A549 (cell line): ENCODE measurements at regions not wholly inside any gene's neighbourhood (a gene's known extent, or its start where the extent isn't known, plus 50 kb on each side); places are given as distances from the start of the nearest gene placed in this dataset.
"Not testable (repeated sequence)": the region's sequence is repeated elsewhere in the genome, so short reads cannot be mapped to it uniquely, and the experiment has no call there.

Experiments used
- ATAC-seq, 2 experiments: fragments of 200-7000 bp in 1 of 2; fragments of >200 bp in 1 of 2; cut with Nextera tagmentation in 1 of 2; cut with Tn5 transposase in 1 of 2; 3 replicates each; pipeline versions ENCODE4 v1.8.0 to v1.9.1; 2018 to 2020; ENCODE audit warnings: mild to moderate bottlenecking in 1 of 2, moderate library complexity in 1 of 2
- CTCF ChIA-PET: fragments of 300-600 bp; sonication (Branson Sonifier 250); formaldehyde crosslinking; extraction: SDS; loops from one replicate; lab custom pipeline; 2021; ENCODE audit warnings: antibody characterized with exemption, inconsistent platforms; lab: Yijun Ruan, JAX
- POLR2A ChIA-PET: fragments of 350-600 bp; formaldehyde crosslinking; extraction: SDS; loops from one replicate; lab custom pipeline; 2021; ENCODE audit warnings: antibody characterized with exemption, inconsistent platforms; lab: Yijun Ruan, JAX
- DNase-seq, 2 experiments: peaks; one replicate each; pipeline versions ENCODE4 v3.0.0 to v3.0.0-alpha.2; 2011 to 2016; ENCODE audit warnings: low read depth in 1 of 2, low spot score in 1 of 2
- FAIRE-seq: peaks from 2 replicates; lab custom pipeline; 2011; peaks lifted over from hg19 to GRCh38; lab: Jason Lieb, UNC
- H3K27ac ChIP-seq, 2 experiments: fragments of >200 bp; sonication (Bioruptor Twin); formaldehyde crosslinking; 3 replicates each; pipeline ENCODE4 v1.5.1; 2016 to 2017
- H3K4me1 ChIP-seq: fragments of >200 bp; sonication (Bioruptor Twin); formaldehyde crosslinking; 3 replicates; pipeline ENCODE4 v1.6.1; 2016
- H3K4me2 ChIP-seq: fragments of >200 bp; sonication (Bioruptor Twin); formaldehyde crosslinking; 3 replicates; pipeline ENCODE4 v1.6.1; 2016
- H3K4me3 ChIP-seq: fragments of >200 bp; sonication (Bioruptor Twin); formaldehyde crosslinking; 3 replicates; pipeline ENCODE4 v1.5.1; 2016
- H3K9me3 ChIP-seq: fragments of >200 bp; sonication (Bioruptor Twin); formaldehyde crosslinking; 3 replicates; pipeline ENCODE4 v1.6.1; 2016
- WGBS: methylation state at CpG from one replicate; pipeline ENCODE4 v1.1.6; 2017; ENCODE audit errors: missing lambda C conversion rate; 5-methylcytosine and 5-hydroxymethylcytosine counted together

DNA sequence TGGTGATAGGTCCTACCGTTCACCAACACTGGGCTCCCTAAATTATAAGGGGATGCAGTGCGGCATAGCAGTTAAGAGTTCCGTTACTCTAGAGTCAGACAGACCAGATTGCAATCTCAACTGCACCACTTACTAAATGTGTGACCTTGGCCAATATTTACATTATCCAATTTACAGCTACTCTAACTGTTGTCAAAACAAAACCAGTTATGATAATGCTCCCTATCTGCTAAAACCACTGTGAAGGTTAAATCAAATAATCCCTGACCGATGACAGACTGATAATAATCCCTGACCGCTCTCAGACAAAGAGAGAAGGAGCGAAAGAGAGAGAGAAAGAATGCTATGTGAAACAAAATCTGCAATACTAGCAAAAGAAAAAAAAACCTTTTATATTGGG is 586.9 kb downstream of the PRIM2 start:
- FAIRE-seq, H3K4me3 ChIP-seq, POLR2A ChIA-PET, H3K4me2 ChIP-seq, H3K9me3 ChIP-seq, H3K27ac ChIP-seq, H3K4me1 ChIP-seq, CTCF ChIA-PET, ATAC-seq, DNase-seq: not testable (repeated sequence)
- 61% methylated on average over 6 of the region's 6 CpGs for WGBS

DNA sequence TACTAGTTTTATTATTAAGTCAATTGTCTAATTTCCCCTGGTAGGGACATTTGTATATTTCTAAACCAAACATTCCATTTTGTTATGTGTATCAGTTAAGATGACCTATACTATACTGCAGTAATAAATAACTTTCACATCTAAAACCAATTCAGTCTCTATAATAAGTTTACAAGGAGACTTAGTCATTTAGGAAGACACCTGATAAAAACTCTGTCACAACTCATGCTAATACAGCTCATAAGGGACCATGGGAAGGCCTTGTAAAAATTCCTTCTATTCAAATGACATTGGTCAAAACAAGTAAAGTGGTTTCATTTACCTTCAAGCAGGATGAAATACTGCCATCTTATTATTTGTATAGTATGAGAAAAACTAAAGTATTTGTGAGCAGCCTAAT is 597.9 kb downstream of the PRIM2 start:
- ATAC-seq, H3K4me2 ChIP-seq, FAIRE-seq, POLR2A ChIA-PET, H3K4me3 ChIP-seq, DNase-seq, H3K27ac ChIP-seq, H3K9me3 ChIP-seq, CTCF ChIA-PET, H3K4me1 ChIP-seq: not testable (repeated sequence)

GRCh38 chr6:57942966-57943365 is 625.5 kb downstream of the PRIM2 start:
- CTCF ChIA-PET, FAIRE-seq, H3K4me3 ChIP-seq, H3K27ac ChIP-seq, DNase-seq, H3K4me2 ChIP-seq, H3K9me3 ChIP-seq, ATAC-seq, POLR2A ChIA-PET, H3K4me1 ChIP-seq: not testable (repeated sequence)
- whole genome bisulfite sequencing, result 72% methylated on average over 2 of the region's 2 CpGs

- FAIRE-seq, result not testable (repeated sequence)
These were observed 628.8 kb downstream of the PRIM2 start for GRCh38 chr6:57946084-57946768.

DNA sequence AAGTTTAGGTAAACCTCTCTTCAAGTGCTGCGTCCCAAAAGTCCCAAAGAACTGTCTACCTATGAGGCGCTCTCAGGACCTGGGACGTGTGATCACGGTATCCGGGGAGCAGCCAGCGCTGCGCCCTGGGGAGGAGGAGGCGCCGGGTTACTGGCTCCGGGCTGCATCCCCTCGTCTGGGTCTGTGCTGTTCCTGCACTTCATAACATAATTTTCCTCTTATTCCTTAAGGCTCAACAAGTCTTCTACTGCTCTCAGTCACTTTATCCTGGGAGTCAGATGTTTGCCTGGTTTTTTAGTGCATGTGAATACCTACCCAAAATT is 629.3 kb downstream of the PRIM2 start:
- DNase-seq, POLR2A ChIA-PET, CTCF ChIA-PET, H3K4me2 ChIP-seq, H3K4me3 ChIP-seq, FAIRE-seq, H3K27ac ChIP-seq, H3K9me3 ChIP-seq, ATAC-seq, H3K4me1 ChIP-seq: not testable (repeated sequence)
- 95% methylated on average over 11 of the region's 11 CpGs for WGBS

More at GRCh38 chr6:57946084-57946768, 628.8 kb downstream of the PRIM2 start:
- H3K4me1 ChIP-seq, POLR2A ChIA-PET, H3K27ac ChIP-seq, CTCF ChIA-PET, H3K9me3 ChIP-seq, ATAC-seq, H3K4me2 ChIP-seq, H3K4me3 ChIP-seq: not testable (repeated sequence)
- 90% methylated on average over 7 of the region's 7 CpGs for WGBS
- peak in 1 of 2 experiments; percentile 2 for DNase-seq

- DNase-seq, ATAC-seq, H3K4me2 ChIP-seq, H3K4me1 ChIP-seq, H3K9me3 ChIP-seq, FAIRE-seq, CTCF ChIA-PET, H3K27ac ChIP-seq, H3K4me3 ChIP-seq, POLR2A ChIA-PET: not testable (repeated sequence)
- no CpG with 5 or more reads among the region's 2 CpGs for WGBS
These were observed 631.1 kb downstream of the PRIM2 start for GRCh38 chr6:57948481-57948880.

DNA sequence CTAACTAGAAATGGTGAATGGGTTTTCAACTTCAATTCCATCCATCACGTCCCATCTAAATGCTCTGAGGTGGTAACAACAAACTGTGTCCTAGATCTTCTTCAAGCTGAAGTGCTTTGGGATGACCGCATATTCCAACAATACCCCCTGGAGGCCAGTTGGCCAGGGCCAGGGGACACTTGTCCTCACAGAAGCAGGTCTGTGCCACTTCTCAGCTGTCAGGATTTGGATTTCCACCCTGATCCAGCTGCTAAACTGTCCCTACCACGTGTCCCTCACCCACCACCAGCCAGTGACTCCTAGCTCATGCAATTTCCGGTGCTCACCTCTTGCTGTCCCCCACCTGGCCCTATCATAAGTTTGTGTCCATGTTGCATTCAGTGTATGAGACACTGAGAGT is 633.0 kb downstream of the PRIM2 start:
- H3K9me3 ChIP-seq, POLR2A ChIA-PET, CTCF ChIA-PET, H3K4me1 ChIP-seq, H3K27ac ChIP-seq, DNase-seq, H3K4me2 ChIP-seq, H3K4me3 ChIP-seq, ATAC-seq, FAIRE-seq: not testable (repeated sequence)
- WGBS, result 90% methylated on average over 4 of the region's 4 CpGs

DNA sequence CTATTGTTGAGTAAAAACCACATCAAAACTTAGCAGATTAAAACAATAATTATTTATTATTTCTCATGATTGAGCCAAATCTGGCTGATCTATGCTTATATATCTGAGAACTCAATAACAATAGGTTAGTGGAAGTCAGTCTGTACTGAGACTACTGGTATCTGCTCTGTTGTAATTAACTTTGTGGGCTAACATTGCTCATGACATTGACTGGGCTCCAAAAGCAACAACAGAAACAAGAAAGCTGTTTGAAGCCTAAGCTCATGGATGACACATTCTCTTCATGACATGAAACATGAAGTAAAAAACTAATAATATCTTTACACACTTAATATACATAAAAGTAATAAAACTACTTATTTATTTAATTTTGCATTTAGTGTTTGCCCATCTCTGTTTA is 649.3 kb downstream of the PRIM2 start:
- FAIRE-seq, POLR2A ChIA-PET, ATAC-seq, DNase-seq, H3K4me2 ChIP-seq, CTCF ChIA-PET, H3K4me1 ChIP-seq, H3K9me3 ChIP-seq, H3K4me3 ChIP-seq, H3K27ac ChIP-seq: not testable (repeated sequence)

- H3K4me3 ChIP-seq, H3K27ac ChIP-seq, CTCF ChIA-PET, POLR2A ChIA-PET, H3K9me3 ChIP-seq, ATAC-seq, FAIRE-seq, DNase-seq, H3K4me1 ChIP-seq, H3K4me2 ChIP-seq: not testable (repeated sequence)
- 66% methylated on average over 4 of the region's 4 CpGs for WGBS
These were observed 654.5 kb downstream of the PRIM2 start for GRCh38 chr6:57971956-57972355.
